Retina (tissue), 1 donor: ENCODE measurements at regions not wholly inside any gene's neighbourhood (a gene's known extent, or its start where the extent isn't known, plus 50 kb on each side); places are given as distances from the start of the nearest gene placed in this dataset.
"Not testable (repeated sequence)": the region's sequence is repeated elsewhere in the genome, so short reads cannot be mapped to it uniquely, and the experiment has no call there.

ENCODE experiments used
- DNase-seq: peaks from one replicate; pipeline ENCODE4 v3.0.0-alpha.2; 2016

DNA sequence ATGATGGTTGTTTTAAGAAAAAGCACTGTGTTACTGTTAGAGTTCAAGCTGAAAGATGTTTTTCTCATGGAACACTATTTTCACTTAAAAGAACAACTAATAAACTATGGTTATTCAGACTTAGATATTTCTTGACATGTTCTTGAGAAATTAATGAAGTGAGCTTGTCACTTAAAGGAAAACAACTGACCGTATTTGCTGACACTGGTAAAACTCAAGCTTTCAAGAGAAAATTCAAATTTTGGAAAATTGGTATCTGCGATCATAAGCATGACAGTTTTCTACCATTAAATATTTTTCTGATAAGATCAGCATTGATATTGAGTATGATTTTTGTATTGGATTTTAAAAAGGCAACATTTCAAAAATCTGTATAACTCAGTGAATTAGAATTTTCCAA lies 549.5 kb upstream of the ACTRT1 start:
- no peak for DNase-seq

DNA sequence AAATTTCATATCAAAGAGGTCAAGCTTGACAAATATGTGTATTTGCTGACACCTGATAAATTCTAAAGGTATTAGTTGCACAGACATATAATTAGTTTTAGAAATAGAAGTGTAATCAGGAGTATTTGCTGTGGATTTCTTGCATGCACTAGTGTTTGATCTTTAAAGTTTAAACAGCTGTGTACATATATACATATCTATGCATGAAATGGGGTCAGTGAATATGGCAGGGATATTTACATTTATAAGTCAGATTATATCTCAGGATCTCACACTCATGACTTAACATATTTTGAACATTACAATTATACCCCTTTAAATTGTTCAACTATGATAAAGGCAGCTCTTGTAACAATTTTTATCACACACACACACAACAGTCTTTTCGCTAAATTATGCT lies 547.4 kb upstream of the ACTRT1 start:
- DNase-seq = no peak

DNA sequence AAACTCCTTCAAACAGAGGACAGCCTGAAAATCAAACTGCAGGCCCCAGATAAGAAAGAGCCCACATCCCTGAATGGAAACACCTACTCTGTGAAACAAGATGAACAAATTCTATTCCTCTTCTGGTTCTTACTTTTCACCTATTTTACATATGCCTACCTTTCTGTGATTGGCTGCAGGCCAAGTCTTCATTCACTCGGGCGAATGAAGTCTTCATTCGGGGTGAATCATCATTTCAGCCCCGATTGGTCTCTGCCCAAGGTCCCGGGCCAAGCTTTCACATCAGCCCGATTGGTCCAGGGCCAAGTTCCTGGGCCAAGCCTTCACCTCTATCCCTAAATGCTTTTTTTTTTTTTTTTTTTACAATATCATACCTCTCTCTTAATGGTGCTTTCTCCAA lies 529.8 kb upstream of the ACTRT1 start:
- DNase-seq = no peak

DNA sequence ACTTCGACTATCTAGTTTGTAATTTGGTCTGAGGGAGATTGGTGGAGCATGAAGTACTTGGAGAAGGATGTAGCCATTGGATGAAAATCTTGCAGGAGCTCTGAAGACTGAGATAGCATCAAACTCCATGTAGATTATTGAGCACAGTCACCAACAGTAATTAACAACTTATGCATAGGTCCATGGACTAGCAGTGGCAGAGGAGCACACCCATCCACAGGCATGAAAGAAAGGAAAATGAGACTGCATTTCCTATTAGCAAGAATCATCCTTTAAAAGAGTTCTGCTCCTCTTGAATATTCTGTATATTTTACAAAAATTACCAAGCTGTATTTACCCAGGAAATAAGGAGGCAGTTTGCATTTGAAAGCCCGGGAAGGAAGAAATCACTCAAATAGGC lies 529.4 kb upstream of the ACTRT1 start:
- DNase-seq = no peak

DNA sequence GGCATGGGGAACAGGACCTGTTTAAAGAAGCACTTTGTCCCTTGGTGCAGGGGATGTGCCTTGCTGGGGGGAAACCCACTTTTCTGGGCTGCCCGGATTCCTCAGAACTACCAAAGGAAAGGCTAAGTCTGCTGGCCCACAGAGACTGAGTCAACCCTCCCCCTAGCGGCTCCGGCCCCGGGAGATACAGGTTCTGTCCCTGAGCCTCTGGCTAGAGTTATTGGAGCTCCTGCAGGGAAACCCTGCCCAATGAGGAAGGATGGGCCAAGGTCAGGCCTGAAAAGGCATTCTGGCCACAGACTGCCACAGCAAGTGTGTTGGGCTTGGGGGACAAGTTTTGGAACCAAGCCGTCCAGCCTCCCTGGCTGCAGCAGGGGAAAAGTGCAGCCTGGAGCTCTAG lies 490.9 kb upstream of the ACTRT1 start:
- DNase-seq = no peak

DNA sequence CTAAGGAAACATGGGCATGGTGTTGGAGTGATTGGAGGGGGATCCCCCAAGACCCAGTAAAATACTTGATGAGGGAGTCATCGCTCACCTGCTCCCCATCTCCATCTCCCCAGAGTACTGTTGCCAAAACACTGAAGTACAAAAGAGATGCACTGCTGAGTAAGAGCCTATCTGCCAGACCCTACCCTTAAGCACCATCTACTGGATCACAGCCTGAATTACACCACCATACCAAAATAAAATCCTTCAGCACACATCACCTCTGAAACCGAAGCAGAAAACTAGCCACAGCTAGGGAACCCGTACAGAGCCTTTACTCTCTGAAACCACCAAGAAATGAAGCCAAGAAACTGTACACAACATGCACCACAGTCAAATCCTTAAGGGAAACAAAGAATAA lies 466.3 kb upstream of the ACTRT1 start:
- peak; percentile 2 for DNase-seq

DNA sequence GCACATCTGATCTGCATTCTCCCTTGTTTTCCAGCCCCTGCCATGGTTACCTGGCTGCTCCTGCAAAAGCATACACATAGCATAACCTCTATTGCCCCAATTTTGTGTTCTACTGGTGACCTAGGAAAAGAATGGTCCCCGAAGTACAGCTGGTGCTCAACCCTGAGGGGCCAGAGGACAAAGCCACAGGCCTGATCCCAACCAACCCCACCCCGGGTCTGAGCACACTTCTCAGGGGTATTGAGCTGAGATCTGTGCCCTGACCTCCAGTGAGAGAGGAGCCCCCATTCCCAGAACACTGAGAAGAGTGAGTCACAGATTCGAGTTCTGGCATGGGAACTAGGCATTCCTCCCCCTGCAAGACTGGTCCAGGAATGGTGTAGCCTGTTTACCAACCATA lies 465.5 kb upstream of the ACTRT1 start:
- no peak for DNase-seq

DNA sequence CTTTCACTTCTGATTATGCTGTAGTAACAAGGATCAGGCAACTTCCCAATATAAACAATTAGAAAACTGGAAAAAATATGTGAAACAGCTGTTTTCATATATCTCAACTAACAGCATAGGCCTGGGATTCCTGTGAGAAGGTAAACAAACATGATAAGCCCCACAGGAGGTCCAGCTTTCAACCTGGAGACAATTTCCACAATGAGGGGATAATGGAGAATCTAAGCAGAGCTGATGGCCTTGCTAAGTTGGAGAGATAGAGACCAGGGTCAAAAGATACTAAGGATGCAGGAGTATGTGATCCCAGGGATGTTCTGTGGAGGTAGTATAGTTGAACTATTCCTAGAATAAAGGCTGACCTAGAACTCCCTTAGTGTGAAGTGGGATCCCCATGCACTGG lies 452.3 kb upstream of the ACTRT1 start:
- DNase-seq = no peak

DNA sequence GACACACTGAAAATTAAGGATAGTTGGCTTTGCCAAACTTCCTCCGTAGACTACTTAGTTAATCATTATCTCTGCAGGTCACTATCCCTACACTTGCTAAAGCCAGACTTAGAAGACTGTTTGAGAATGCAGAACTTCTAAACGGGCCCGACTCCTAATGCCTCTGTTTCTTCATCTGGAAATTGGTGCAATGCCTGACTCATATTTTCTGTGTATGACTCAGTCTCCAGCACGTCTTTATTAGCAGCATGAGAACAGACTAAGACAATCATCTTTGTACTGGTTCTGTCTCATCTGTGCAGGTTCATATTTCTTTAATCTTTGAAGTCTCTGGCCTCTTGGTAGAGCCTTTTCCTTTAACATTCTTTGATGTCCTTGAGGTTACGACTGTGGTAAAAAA lies 411.9 kb upstream of the ACTRT1 start:
- no peak for DNase-seq

DNA sequence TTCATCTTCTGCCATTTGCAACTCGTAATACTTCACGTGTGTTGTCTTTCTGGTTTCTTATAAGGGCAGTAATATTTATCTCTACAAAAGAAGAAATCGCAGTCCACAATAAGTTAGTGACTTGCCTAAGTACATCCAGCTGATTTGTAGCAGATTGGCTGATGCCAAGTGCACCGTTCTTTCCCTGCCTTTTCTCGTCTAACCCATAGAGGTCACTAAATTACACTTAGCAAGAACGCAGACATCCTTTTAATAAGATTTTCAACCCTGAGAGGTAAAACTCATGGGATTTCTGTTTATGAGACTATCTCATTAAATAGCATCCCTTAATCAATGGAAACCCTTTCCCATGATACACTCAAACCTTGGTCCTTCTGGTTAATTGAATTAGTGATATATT lies 408.6 kb upstream of the ACTRT1 start:
- no peak for DNase-seq

DNA sequence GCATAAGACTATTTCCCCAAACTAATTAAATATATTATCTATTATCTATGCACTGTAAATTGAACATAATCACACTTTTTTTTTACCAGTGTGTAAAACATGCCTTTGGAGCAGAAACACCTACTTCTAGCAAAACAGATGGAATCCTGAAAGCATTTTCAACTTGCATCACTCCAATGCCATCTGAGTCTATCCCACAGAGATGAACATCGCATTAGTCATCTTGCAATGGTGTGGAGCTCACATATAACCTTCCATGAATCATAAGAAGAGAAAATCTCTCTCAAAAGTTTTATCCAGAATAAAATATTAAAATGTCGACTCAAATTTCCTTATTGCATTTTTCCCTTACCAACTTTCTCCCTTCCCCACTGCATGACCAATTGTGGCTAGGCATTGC lies 406.7 kb upstream of the ACTRT1 start:
- DNase-seq = no peak

DNA sequence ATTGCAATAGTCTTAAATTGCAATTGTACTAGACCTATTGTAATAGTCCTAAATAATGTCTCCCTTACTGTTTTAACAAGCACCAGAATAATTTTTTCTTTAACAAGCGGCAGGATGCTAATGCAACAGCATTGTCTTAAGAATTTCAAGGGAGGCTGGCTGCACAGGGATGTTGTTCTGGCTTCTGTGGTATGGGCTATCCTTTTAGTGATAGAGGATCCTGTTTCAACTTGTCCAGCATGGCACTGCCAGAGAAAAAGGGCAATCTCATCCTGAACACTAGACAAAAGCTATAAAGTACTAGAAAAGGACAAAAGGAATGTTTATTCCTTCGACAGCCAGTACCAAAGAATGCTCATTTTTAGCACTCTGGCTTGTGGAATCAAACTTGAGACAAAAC lies 405.5 kb upstream of the ACTRT1 start:
- no peak for DNase-seq

DNA sequence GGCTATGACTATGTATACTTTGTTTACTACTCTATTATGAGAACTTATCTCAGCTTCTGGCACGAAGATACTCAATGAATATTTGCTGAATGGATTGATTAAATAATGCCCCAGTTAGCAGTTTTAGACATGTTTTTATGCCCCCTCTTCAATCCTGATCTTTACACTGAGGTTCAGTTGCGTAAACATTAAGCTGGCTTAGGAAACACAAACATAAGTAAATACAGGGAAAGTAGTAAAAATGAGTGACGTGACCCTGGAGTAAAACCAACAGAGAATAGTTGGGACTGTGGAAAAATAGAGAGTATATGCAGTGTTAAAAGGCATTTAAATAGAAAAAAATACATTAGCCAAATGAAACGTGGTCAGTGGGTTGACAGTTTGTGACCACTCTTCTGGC lies 387.0 kb upstream of the ACTRT1 start:
- no peak for DNase-seq

DNA sequence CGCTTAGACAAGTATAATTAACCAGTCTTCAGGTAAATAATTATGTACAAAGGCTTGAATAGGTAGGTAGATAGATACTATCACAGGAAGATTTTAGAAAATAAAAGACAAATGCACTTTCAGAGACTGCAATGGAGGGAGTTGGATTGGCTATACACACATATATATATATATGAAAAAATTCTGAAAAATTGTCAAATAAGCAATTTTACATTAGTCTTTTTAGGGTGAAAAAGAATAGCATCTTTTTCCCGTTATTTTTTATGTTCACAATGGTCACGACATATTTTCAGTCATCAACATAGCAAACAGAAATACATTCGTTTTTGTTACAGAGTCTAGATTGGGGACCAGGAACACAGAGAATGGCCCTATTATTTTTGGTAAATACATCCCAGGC lies 385.9 kb upstream of the ACTRT1 start:
- no peak for DNase-seq

DNA sequence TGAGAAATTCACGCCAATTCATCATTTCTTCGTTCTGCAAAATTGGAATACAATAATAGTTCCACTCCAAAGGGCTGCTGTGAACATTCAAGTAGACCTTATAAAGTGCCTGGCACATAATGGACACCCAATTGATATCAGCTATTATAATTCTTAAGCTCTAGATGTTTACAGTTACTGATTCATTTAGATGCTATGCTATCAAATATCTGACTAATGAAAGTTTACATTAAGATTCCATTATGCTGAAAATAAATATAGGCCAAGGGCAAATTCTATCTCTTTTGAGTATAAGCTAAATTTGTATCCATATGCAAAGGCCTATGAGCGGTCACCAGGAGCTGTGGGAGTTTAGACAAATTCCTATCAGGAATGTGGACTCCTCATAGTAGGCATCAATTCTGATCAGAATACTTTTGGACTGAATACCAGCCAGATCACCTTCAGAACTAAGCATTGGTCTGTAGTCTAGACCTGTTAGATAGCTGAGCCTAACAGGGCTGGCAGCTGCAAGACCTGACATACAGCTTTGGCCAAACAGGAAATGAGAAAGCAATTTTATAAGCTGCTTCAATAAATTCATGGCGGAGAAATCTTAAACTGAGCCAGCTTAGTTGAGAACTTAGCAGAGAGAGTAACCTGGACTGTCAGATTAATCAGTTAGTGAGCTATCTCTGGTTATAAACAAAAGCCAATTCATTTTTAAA lies 384.3 kb upstream of the ACTRT1 start:
- no peak for DNase-seq

DNA sequence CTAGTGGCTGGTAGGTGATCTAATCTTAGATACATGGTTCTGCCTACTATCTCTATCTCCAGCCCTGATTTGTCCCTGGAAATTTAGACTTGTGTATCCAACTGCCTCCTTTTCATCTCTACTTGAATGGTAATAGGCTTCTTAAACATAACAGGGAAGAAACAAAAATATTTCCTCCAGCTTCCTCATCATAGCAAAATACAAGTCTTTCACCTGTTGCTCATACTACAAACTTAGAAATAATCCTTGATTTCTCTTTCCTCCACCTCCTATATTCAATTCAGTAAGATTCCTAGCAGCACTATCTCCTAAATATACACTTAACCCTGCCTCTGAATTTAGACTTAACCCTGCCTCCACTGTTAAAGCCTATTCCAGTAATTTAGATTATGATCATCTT lies 373.3 kb upstream of the ACTRT1 start:
- no peak for DNase-seq

DNA sequence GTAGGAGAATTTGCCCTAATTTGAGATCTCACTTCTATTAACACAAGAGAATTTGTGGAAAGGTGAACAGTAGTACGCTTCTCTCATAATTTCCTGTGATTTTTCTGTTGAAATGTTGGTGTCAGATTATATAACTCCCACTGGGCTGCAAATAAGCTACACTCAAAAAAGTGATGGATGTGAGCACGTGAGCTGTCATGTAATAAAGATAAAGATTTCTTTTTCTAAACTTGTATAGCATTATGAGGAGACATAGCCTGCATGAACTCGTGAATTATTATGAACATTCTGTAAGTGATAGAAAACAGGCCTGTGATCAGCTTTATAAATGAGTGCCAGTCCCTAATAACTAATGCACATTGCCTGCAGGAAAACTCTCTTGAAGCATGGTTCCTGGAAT lies 356.6 kb upstream of the ACTRT1 start:
- no peak for DNase-seq

DNA sequence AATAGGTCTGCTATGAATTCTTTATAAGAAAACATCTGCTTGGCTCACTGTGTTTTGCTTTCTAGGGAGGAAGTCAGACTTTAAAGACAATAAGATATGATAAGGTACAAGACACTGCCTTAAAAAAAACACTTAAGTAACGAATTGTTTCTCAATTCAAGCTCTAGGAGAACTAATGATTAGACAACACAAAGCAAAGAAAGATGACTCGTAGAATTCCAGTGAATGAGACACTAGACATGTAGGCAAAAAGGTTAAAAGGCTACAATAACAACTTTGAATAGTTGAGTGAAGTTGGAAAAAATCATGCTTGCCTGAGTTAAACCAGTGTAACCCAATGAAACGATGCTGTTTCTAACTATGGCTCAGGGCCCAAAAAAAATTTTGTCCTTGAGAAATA lies 344.4 kb upstream of the ACTRT1 start:
- no peak for DNase-seq

DNA sequence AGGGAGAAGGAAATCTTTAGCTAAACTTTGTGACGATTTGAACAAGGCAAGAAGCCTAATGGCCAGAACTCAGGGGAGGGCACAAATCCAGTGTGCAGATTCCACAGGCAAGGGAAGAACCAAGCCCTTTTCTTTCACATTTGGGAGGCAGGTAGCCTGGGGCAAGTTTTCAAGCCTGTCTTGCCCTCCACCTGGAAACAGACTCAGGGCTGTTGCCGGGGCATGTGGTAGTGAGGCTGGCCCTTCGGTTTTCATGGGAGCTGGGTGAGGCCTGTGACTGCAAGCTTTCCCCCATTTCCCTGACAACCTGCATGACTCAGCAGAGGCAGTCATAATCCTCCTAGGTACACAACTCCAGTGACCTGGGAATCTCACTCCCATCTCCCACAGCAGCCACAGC lies 331.6 kb upstream of the ACTRT1 start:
- DNase-seq = not testable (repeated sequence)

DNA sequence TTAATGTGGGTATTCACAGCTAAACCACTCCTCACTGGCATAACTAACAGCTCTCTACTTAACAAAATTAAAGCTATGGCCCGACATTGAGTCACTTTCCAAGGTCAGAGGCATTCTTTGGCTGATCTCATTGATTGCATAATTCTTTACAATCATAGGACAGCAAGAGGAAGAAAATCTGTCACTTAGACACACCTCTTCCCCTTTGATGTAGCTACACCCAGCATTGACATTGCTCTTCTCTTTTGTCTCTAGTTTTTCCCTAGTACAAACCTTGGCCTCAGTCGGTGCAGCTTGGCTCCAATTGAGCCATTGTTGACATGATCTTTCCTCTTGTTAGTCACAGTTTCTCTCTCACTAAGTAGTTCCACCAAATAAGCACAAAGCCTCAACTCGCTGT lies 313.3 kb upstream of the ACTRT1 start:
- DNase-seq = no peak

DNA sequence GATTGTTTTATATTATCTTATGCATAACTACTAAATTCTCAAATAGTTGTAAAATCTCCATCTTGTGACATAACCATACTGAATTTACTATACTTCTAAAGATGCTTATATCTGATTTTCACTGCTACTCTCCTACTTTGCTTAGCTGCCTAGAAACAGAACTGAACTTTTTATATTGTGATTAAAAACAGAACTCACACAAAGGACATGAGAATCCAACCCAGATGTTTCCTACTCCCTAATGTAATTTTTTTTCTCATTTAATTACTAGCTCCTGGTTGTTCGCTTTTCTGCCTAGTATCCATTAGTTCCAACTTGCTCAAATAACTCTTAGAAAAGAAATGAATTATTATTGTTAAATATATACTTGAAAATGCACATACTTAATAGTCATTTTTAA lies 283.5 kb upstream of the ACTRT1 start:
- no peak for DNase-seq

DNA sequence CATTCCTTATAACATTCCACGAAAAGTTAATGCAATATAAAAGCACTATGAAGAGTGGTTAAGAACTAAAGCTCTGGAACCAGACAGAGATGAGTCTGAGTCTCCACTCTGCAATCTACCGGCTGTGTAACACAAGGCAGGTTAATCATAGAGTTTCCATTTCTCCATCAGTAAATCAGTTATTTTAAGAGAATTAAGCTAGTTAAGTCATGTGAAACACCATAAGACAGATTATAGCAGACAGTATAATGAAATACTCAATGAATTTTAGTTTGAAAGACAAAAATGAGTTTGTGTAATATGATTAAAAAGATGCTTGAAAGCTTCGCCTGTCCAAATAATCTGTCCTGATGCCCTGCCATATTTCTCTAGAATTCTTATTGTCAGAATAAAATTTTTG lies 282.6 kb upstream of the ACTRT1 start:
- DNase-seq = no peak

DNA sequence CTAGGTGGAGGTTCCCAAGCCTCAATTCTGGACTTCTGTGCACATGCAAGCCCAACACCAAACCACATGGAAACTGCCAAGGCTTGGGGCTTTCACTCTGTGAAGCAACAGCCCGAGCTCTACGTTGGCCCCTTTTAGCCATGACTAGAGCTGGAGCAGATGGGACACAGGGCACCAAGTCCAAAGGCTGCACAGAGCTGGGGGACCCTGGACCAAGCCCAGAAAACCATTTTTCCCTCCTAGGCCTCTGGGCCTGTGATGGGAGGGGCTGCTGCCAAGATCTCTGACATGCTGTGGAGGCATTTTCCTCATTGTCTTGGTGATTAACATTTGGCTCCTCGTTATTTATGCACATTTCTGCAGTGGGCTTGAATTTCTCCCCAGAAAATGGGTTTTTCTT lies 258.7 kb upstream of the ACTRT1 start:
- DNase-seq = no peak

DNA sequence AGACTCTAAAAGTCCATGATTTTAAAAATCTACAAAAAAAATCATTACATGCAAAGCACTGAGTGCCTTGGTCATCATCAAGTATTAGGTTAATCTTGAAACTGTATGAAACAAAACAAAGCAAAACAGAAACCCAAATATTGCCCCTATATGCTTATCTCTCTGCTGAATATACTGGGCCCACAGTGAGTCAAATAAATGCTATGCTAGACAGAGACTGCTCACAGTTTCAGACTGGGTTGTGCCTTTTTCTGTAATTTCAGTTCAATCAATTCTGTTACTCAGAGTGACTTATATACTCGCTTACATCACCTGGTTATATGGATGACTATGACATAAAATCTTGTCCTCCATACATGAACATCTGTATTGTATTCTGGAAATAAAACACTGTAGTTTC lies 257.1 kb upstream of the ACTRT1 start:
- DNase-seq = no peak

DNA sequence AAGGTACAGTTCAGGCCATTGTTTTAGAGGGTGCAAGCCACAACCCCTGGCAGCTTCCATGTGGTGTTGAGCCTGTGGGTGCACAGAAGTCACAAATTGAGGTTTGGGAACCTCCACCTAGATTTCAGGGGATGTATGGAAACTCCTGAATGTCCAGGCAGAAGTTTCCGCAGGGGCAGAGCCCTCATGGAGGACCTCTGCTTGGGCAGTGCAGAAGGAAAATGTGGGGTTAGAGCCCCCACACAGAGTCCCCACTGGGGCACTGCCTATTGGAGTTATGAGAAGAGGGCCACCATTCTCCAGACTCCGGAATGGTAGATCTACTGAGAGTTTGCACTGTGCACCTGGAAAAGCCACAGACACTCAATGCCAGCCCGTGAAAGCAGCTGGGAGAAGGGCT lies 242.0 kb upstream of the ACTRT1 start:
- no peak for DNase-seq

DNA sequence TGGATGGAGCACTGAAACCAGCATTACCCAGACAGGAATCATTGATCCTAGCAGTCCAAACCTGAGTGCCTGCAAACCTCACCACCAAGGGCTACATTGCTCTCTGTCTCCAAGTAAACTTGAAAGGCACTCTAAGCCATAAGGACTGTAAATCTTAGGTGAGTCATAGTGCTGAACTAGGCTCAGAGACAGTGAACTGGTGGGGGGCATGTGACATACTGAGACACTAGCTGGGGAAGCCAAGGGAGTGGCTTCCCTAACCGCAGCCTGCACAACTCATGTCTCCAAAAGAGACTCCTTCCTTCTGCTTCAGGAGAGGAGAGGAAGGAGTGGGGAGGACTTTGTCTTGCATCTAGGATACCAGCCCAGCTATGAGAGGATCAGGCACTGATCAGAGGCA lies 235.5 kb upstream of the ACTRT1 start:
- DNase-seq = no peak
